Naive thymus-derived CD4-positive, alpha-beta T cell (primary cell): ENCODE measurements at regions not wholly inside any gene's neighbourhood (a gene's known extent, or its start where the extent isn't known, plus 50 kb on each side); places are given as distances from the start of the nearest gene placed in this dataset.
"Not testable (repeated sequence)": the region's sequence is repeated elsewhere in the genome, so short reads cannot be mapped to it uniquely, and the experiment has no call there.

ENCODE experiments used
- ATAC-seq: fragments of 150-1000 bp; cut with Tn5 transposase; 2 replicates; pipeline ENCODE4 v1.10.0; 2021; ENCODE audit warnings: mild to moderate bottlenecking, moderate library complexity
- CTCF ChIA-PET: fragments of 350-600 bp; sonication (Branson Sonifier 250); formaldehyde crosslinking; loops from one replicate; lab custom pipeline; 2021; ENCODE audit warnings: antibody characterized with exemption; lab: Charles Lee
- POLR2A ChIA-PET: fragments of 350-600 bp; sonication (Branson Sonifier 250); formaldehyde crosslinking; loops from one replicate; lab custom pipeline; 2021; ENCODE audit warnings: antibody characterized with exemption, inconsistent platforms; lab: Charles Lee
- DNase-seq, 9 donors: peaks; one replicate each; pipeline versions ENCODE4 v3.0.0 to v3.0.0-alpha.2; 2020 to 2022; ENCODE audit warnings: mixed read lengths in 1 of 9
- H3K27ac ChIP-seq: one replicate; pipeline ENCODE4 v1.7.0; 2013; ENCODE audit warnings: mild to moderate bottlenecking, low read depth, low read length, moderate library complexity
- H3K27me3 ChIP-seq, 2 donors: one replicate each; pipeline ENCODE4 v1.7.0; 2013; ENCODE audit warnings: low read length in 2 of 2, mild to moderate bottlenecking in 2 of 2, moderate library complexity in 2 of 2; ENCODE audit not compliant: control insufficient read depth in 2 of 2, insufficient read depth in 2 of 2
- H3K36me3 ChIP-seq, 3 experiments: 1 replicate in 2 of 3; 2 replicates in 1 of 3; pipeline ENCODE4 v1.7.0; 2013; ENCODE audit warnings: low read length in 3 of 3, mild to moderate bottlenecking in 3 of 3, moderate library complexity in 1 of 3; ENCODE audit not compliant: insufficient read depth in 3 of 3, control insufficient read depth in 2 of 3
- H3K4me1 ChIP-seq, 2 donors: one replicate each; pipeline ENCODE4 v1.7.0; 2013; ENCODE audit warnings: low read length in 2 of 2, mild to moderate bottlenecking in 2 of 2, moderate library complexity in 1 of 2; ENCODE audit not compliant: control insufficient read depth in 2 of 2, insufficient read depth in 2 of 2
- H3K4me3 ChIP-seq: 2 replicates; pipeline ENCODE4 v1.7.0; 2013; ENCODE audit warnings: mild to moderate bottlenecking, low read length
- H3K9me3 ChIP-seq, 3 experiments: 1 replicate in 2 of 3; 2 replicates in 1 of 3; pipeline ENCODE4 v1.7.0; 2013; ENCODE audit warnings: low read length in 3 of 3; ENCODE audit not compliant: control insufficient read depth in 2 of 3
- H3K27ac Mint-ChIP-seq, 9 donors: one replicate each; pipeline ENCODE4 v1.8.0; 2020 to 2022; ENCODE audit warnings: mixed read lengths in 9 of 9, mild to moderate bottlenecking in 8 of 9, moderate library complexity in 5 of 9, inconsistent platforms in 2 of 9
- H3K27me3 Mint-ChIP-seq, 5 donors: one replicate each; pipeline ENCODE4 v1.8.0; 2021 to 2022; ENCODE audit warnings: mixed read lengths in 5 of 5, mild to moderate bottlenecking in 1 of 5
- H3K36me3 Mint-ChIP-seq, 5 donors: one replicate each; pipeline ENCODE4 v1.8.0; 2020 to 2022; ENCODE audit warnings: mixed read lengths in 5 of 5, mild to moderate bottlenecking in 3 of 5, inconsistent platforms in 1 of 5
- H3K4me1 Mint-ChIP-seq, 7 donors: one replicate each; pipeline ENCODE4 v1.8.0; 2020 to 2022; ENCODE audit warnings: mixed read lengths in 7 of 7, mild to moderate bottlenecking in 3 of 7, inconsistent platforms in 1 of 7
- H3K4me3 Mint-ChIP-seq, 10 donors: one replicate each; pipeline ENCODE4 v1.8.0; 2020 to 2022; ENCODE audit warnings: mild to moderate bottlenecking in 10 of 10, mixed read lengths in 10 of 10, moderate library complexity in 6 of 10, inconsistent platforms in 2 of 10
- H3K9me3 Mint-ChIP-seq, 11 donors: one replicate each; pipeline ENCODE4 v1.8.0; 2020 to 2022; ENCODE audit warnings: mixed read lengths in 11 of 11, mild to moderate bottlenecking in 4 of 11, inconsistent platforms in 1 of 11, moderate library complexity in 1 of 11
- intact Hi-C, 2 donors: fragments of 100-400 bp; cut with micrococcal nuclease; formaldehyde crosslinking; loops; one replicate each; pipeline ENCODE4 v1.15.1; 2023

DNA sequence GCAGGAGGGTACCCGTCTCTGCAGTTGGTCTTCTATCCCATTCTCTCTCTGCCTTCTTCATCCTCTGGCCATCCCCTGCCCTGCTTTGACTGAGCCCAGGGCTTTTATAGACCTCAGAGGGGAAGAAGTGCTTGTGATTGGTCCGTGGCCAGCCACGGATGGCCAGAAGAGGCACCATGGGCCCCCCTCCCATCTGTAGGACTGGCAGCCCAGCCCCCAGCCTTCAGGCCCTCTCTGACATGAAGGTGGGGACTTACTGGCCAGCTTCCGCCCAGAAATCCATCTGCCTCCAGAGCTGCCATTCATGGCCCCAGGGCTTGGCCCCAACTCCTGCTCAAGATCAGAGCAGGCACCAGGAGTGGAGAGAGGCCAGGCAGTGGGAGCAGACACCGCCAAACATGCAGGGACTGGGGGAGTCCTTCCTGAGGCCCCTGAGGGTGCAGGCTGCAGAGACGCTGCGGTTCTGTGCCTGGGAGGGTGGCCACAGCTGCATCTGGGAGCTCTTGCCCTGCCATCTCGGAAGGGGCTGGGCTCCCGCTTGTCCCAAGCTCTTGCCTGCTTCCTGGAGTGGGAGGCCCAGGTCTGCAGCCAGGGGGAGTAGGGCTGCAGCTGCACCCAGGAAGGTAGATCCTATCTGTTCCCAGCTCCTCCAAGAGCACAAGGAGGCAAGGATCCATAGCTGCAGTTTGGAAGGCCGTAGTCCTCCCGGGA is 698.6 kb upstream of the B3GALT2 start:
- Mint-ChIP-seq H3K4me3 (no peak overlapping the region), H3K27me3 (no peaks in the 10 kb centered on the region), H3K9me3 (peaks cover 0 to 14% (median 6%) of the 10 kb centered on the region in 11 donors), H3K36me3 (peaks cover 4 to 7% (median 4%) of the 10 kb centered on the region in 5 donors), H3K4me1 (peaks cover 0 to 4% (median 3%) of the 10 kb centered on the region in 7 donors), H3K27ac (peak overlapping the region in 1 of 9 donors; percentile 67)
- ChIA-PET CTCF (interaction anchor here (0.7 kb wide), 1 partner anchor 96 kb away, joined by 3 read pairs; no protein-coding TSS in a partner anchor), POLR2A (no interaction called here)
- intact Hi-C loops: no loop called here
- Histone ChIP-seq H3K4me3 (no peak overlapping the region), H3K4me1 (no peaks in the 10 kb centered on the region), H3K36me3 (no peaks in the 10 kb centered on the region), H3K27ac (no peak overlapping the region), H3K9me3 (no peaks in the 10 kb centered on the region), H3K27me3 (peaks cover 0 to 2% of the 10 kb centered on the region in 2 donors)
- ATAC-seq (no peak), DNase-seq (no peak)

DNA sequence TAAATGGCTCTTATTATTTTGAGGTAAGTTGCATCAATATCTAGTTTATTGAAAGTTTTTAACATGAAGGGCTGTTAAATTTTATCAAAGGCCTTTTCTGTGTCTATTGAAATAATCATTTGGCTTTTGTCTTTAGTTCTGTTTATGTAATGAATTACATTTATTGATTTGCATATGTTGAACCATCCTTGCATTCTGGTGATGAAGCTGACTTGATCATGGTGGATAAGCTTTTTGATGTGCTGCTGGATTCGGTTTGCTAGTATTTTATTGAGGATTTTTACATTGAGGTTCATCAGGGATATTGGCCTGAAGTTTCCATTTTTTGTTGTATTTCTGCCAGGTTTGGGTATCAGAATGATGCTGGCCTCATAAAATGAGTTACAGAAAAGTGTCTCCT is 691.5 kb upstream of the B3GALT2 start:
- H3K4me3 Mint-ChIP-seq, H3K27ac ChIP-seq, H3K27ac Mint-ChIP-seq, CTCF ChIA-PET, H3K4me1 Mint-ChIP-seq, H3K36me3 ChIP-seq, ATAC-seq, H3K4me1 ChIP-seq, H3K27me3 Mint-ChIP-seq, H3K27me3 ChIP-seq, intact Hi-C loops, H3K4me3 ChIP-seq, H3K9me3 ChIP-seq: not testable (repeated sequence)
- Mint-ChIP-seq H3K36me3 (peaks cover 0 to 20% (median 8%) of the 10 kb centered on the region in 5 donors), H3K9me3 (peaks cover 7 to 45% (median 24%) of the 10 kb centered on the region in 11 donors)
- DNase-seq: peak in 1 of 9 donors; percentile 10
- POLR2A ChIA-PET: interaction anchor here (0.6 kb wide), 1 partner anchor 24 kb away, joined by 3 read pairs; no protein-coding TSS in a partner anchor

DNA sequence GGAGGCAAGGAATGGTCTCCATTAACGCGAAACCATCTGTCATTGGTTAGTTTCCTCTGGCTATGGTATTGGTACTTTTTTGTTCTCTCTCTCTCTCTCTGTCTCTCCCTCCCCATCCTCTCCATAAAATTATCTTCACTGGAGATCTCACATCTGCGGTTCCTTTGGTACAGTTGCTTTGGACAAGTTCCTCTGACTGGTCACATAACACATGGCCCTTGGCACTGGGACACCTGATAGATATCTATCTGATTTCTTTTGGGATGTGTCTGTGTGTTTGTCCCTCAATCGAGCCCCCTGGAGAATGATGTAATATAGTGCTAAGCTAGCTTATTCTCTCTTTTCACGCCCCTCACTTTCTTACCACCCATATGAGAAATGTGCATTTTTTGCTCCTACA is 682.0 kb upstream of the B3GALT2 start:
- CTCF ChIA-PET: no interaction called here
- no peaks in the 10 kb centered on the region for H3K27me3 ChIP-seq
- Mint-ChIP-seq H3K9me3 (peaks cover 0 to 11% (median 2%) of the 10 kb centered on the region in 11 donors), H3K4me3 (no peak overlapping the region), H3K4me1 (peaks cover 0 to 11% (median 5%) of the 10 kb centered on the region in 7 donors), H3K27ac (no peak overlapping the region), H3K36me3 (peaks cover 0 to 5% (median 0%) of the 10 kb centered on the region in 5 donors), H3K27me3 (no peaks in the 10 kb centered on the region)
- intact Hi-C loops: no loop called here
- no peak for DNase-seq
- H3K4me1 ChIP-seq: no peaks in the 10 kb centered on the region
- POLR2A ChIA-PET: no interaction called here
- no peak overlapping the region for H3K27ac ChIP-seq
- H3K9me3 ChIP-seq: no peaks in the 10 kb centered on the region
- no peak overlapping the region for H3K4me3 ChIP-seq
- no peaks in the 10 kb centered on the region for H3K36me3 ChIP-seq
- no peak for ATAC-seq

DNA sequence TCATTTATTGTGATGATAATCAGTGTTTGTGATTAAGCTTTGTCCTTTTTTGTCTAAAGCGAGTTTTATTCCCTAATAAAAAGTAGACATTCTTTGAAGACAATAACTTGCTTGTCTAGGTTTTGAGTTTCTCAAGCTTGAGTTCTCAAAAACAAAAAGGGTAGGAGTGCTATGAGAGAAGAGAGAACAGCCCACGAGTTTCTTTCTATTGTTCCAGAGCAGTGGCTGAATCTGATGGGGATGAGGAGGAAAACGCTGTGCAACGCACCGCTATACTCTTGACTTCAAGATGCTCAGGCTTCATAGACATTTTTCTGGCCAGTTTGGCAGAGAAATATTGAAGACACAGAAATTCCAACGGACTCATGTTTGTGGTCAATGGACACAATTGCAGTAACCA is 669.8 kb upstream of the B3GALT2 start:
- DNase-seq (no peak), ATAC-seq (no peak)
- Mint-ChIP-seq H3K27me3 (no peaks in the 10 kb centered on the region), H3K36me3 (no peaks in the 10 kb centered on the region), H3K4me3 (no peak overlapping the region), H3K4me1 (no peaks in the 10 kb centered on the region), H3K27ac (no peak overlapping the region), H3K9me3 (peaks cover 0 to 6% (median 0%) of the 10 kb centered on the region in 11 donors)
- H3K9me3 ChIP-seq: no peaks in the 10 kb centered on the region
- H3K4me3 ChIP-seq: no peak overlapping the region
- no peaks in the 10 kb centered on the region for H3K27me3 ChIP-seq
- H3K27ac ChIP-seq: no peak overlapping the region
- no peaks in the 10 kb centered on the region for H3K4me1 ChIP-seq
- ChIA-PET POLR2A (no interaction called here), CTCF (interaction anchor here (0.8 kb wide), 1 partner anchor 82 kb away, joined by 3 read pairs; no protein-coding TSS in a partner anchor)
- intact Hi-C loops: loop anchor here in 1 of 2 donors (2.0 kb wide), 1 partner anchor 13 kb away; no protein-coding TSS in a partner anchor
- no peaks in the 10 kb centered on the region for H3K36me3 ChIP-seq

DNA sequence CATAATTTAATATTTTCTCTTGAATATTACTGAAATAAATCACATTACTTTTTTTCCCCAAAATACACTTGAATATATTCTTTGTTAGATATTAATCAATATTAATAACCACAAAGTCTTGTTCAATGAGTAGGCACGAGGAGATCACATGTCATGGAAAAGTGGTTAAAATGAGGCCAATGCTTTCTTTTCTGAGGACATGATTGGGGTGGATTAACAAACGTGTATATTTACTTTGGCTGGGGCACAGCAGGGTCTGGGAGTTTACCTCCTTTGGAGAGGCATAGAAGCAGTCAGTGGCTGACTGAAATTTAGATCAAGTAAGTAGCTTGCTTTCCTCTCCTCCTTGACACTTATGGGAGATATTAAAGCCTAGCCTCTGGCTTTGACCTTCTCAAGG is 664.3 kb upstream of the B3GALT2 start:
- Mint-ChIP-seq H3K36me3 (no peaks in the 10 kb centered on the region), H3K9me3 (peaks cover 0 to 6% (median 0%) of the 10 kb centered on the region in 11 donors), H3K27me3 (no peaks in the 10 kb centered on the region), H3K27ac (no peak overlapping the region), H3K4me1 (no peaks in the 10 kb centered on the region), H3K4me3 (no peak overlapping the region)
- DNase-seq (no peak), ATAC-seq (no peak)
- no peak overlapping the region for H3K4me3 ChIP-seq
- H3K27me3 ChIP-seq: no peaks in the 10 kb centered on the region
- H3K4me1 ChIP-seq: no peaks in the 10 kb centered on the region
- H3K27ac ChIP-seq: no peak overlapping the region
- H3K36me3 ChIP-seq: no peaks in the 10 kb centered on the region
- H3K9me3 ChIP-seq: no peaks in the 10 kb centered on the region
- intact Hi-C loops: no loop called here
- ChIA-PET POLR2A (no interaction called here), CTCF (no interaction called here)

DNA sequence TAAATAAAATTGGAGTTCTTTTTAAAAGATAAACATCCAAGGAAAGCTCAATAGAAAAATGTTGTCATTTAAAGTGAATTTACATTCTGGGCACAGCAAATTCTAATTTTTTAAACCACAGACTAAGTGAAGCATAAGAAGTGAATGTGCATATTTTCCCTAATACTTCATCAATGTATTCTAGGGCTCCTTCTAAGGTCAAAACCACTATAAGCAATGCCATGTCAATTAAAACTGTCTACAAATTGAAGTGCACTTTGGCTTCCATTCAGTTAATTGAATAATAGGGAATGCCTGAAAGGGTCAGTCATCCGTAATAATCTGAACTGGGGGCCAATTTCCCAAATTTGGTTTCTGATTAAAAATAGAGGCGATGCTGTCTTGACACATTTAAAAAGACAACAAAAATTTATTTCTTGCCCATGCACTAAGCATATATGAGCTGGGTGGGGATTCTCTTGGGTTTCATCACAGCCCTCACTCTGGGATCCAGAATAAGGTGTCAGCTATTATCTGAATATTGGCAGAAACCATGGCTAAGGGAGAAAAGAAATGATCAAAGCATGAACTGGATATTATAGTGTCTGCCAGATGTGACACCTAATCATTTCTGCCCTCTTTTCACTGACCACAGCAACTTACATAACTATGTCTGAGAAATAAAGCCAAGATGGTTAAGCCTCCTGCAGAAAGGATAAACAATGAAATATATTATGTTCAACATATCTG is 660.6 kb upstream of the B3GALT2 start:
- intact Hi-C loops: no loop called here
- H3K27me3 Mint-ChIP-seq: no peaks in the 10 kb centered on the region
- Histone ChIP-seq H3K36me3 (no peaks in the 10 kb centered on the region), H3K9me3 (no peaks in the 10 kb centered on the region), H3K4me1 (no peaks in the 10 kb centered on the region), H3K4me3 (no peak overlapping the region), H3K27me3 (no peaks in the 10 kb centered on the region), H3K27ac (no peak overlapping the region)
- ChIA-PET CTCF (no interaction called here), POLR2A (no interaction called here)
- H3K4me3 Mint-ChIP-seq: no peak overlapping the region
- no peaks in the 10 kb centered on the region for H3K36me3 Mint-ChIP-seq
- ATAC-seq: no peak
- peak overlapping the region in 1 of 9 donors; percentile 28 for H3K27ac Mint-ChIP-seq
- H3K9me3 Mint-ChIP-seq: peaks cover 0 to 6% (median 0%) of the 10 kb centered on the region in 11 donors
- peaks cover 0 to 4% (median 0%) of the 10 kb centered on the region in 7 donors for H3K4me1 Mint-ChIP-seq
- DNase-seq: no peak
